GM12864 (cell line): ENCODE measurements at regions not wholly inside any gene's neighbourhood (a gene's known extent, or its start where the extent isn't known, plus 50 kb on each side); places are given as distances from the start of the nearest gene placed in this dataset.

Experiments used
- DNase-seq: peaks from one replicate; pipeline ENCODE4 v3.0.0-alpha.2; 2011; ENCODE audit warnings: low read depth
- H3K4me3 ChIP-seq: 2 replicates; pipeline ENCODE4 v1.5.1; 2011; ENCODE audit warnings: mild to moderate bottlenecking, low read depth, low read length, control low read depth
- CTCF ChIP-seq: IDR thresholded peaks from 2 replicates; pipeline ENCODE4 v1.5.1; 2011; ENCODE audit warnings: low read depth, mild to moderate bottlenecking, moderate library complexity, low read length, control low read depth, inconsistent platforms; ENCODE audit errors: missing control alignments

- TF ChIP-seq CTCF, result no peak
- no peak for DNase-seq
- no peak overlapping the region for H3K4me3 ChIP-seq
Measured at GRCh38 chr9:129402371-129402739, 218.5 kb downstream of the C9orf50 start.

- no peak for TF ChIP-seq CTCF
- no peak for DNase-seq
- no peak overlapping the region for H3K4me3 ChIP-seq
Measured at GRCh38 chr9:129401623-129402370, 219.1 kb downstream of the C9orf50 start.

GRCh38 chr9:129400971-129401622, 219.8 kb downstream of the C9orf50 start:
- H3K4me3 ChIP-seq, result no peak overlapping the region
- DNase-seq, result no peak
- TF ChIP-seq CTCF, result no peak

DNA sequence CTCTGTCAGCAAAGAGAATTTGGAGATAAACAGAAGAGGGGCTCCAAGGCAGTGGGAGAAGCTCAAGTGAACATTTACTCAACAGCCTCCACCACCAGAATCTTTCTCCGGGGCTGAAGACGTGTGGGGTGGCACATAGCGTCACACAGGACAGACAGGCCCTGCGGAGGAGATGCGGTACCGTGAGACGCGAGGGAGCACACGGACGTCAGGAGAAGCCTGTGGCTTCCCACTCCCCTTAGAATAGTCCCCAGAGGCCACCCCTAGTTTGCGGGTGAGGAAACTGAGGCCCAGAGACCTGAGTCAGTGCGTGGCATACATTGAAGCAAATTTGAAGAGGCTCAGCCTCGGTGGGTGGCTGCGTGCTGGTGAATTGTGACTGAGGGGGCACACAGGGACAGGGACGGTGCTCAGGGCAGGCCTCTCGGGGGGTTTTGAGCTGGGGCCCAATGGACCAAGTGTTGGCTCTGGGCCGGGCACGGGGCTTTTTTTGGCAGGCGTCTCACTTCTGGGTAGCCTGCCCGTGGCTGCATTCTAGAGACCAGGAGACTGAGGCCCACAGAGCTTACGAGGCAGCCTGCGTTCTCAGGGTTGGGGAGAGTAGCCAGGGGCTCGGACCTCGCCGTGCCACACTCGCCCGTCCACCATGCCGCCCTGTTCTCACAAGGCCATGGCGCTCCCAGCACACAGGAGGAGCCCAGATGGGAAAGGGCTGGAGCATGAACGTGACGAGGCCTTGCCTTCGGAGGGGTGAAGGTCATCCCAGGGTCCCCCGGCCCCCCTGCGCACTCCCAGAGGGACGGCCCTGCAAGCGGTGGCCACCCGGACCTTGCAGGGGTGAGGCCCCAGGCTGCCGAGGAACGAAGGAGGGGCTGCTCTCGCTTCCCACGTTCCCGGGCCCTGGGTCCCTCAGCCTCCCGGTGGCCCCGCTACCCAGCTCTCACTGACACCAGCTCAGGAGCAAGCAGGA, 220.6 kb downstream of the C9orf50 start:
- H3K4me3 ChIP-seq, result no peak overlapping the region
- TF ChIP-seq CTCF, result no peak
- DNase-seq, result no peak

DNA sequence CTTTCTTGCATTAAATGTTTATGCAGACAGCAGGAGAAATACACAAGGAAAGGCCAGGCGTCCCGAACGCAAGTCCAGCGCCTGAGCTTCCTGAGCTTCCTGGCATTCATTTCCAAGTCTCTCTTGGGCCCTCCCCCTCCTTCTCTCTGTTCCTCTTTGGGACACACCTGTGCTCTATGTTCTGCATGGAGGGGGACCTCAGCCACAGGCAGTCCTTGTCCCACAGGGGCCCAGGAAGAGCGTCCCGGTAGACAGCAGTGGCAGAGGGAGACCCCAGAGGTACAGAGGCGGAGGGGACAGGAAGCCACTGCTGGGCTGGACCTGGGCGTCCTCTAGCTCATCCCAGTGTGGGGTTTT, 221.3 kb downstream of the C9orf50 start:
- H3K4me3 ChIP-seq, result no peak overlapping the region
- DNase-seq, result no peak
- no peak for TF ChIP-seq CTCF

DNA sequence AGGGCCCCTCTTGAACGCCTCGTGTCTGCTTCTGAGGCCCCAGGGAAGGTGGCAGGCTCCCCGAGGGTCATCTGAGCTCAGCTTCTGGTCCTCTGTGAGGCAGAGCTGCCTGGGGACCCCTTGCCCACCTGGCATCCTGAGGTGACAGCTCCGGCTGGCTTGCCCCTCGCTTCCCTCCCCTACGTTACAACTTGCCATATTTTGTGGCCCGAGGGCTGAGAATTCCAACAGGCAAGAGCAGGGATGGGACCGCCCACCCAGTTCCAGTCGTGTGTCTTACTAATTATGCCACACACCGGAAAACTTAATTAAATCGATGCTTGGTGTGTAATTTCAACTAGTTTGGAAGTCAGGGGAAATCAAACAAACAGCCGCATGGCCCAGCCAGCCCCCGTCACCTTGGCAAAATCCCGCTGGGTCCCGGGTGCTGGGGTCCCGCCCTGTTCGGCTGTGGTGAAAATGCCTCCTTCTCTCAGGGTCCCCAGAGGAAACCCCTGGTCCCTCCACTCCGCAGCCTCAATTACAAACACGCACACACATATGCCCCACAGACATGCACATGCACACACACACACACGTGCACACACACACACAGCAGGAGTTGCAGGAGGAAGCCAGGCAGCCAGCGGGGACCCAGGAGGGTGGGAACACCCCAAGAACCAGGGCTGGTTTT, 221.0 kb upstream of the IER5L start:
- TF ChIP-seq CTCF, result no peak
- DNase-seq, result no peak
- H3K4me3 ChIP-seq, result no peak overlapping the region
